GM12875 (cell line): ENCODE measurements at regions not wholly inside any gene's neighbourhood (a gene's known extent, or its start where the extent isn't known, plus 50 kb on each side); places are given as distances from the start of the nearest gene placed in this dataset.

Experiments used
- H3K4me3 ChIP-seq: one replicate; pipeline ENCODE4 v1.5.1; 2011; ENCODE audit warnings: low read depth, low read length, control low read depth
- TF ChIP-seq, protein P1 (sequence below): IDR thresholded peaks from 2 replicates; pipeline ENCODE4 v1.5.1; 2011; ENCODE audit warnings: low read depth, mild to moderate bottlenecking, control low read depth, inconsistent platforms, low read length, moderate library complexity, borderline replicate concordance; ENCODE audit not compliant: insufficient read depth

DNA sequence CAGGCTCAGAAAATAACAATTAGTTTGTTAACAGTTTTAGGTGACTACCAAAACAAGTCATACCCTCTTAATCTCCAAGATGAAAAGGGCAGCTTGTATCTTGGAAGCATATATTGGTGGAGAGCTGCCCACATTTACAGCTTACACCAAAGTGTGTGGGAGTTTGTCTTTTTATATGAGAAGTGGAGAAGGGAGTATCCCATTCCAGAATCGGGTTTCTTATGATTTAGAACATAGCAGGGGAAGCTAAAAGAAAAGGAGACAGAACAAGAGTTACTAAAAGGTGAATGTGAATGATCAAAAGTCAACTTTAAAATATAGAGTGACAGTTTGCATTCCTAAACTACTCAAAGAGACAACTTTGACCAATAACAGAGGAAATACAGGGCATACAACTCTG, 338.6 kb upstream of the VWC2 start:
- H3K4me3 ChIP-seq: no peak overlapping the region
- TF ChIP-seq, protein P1, sequence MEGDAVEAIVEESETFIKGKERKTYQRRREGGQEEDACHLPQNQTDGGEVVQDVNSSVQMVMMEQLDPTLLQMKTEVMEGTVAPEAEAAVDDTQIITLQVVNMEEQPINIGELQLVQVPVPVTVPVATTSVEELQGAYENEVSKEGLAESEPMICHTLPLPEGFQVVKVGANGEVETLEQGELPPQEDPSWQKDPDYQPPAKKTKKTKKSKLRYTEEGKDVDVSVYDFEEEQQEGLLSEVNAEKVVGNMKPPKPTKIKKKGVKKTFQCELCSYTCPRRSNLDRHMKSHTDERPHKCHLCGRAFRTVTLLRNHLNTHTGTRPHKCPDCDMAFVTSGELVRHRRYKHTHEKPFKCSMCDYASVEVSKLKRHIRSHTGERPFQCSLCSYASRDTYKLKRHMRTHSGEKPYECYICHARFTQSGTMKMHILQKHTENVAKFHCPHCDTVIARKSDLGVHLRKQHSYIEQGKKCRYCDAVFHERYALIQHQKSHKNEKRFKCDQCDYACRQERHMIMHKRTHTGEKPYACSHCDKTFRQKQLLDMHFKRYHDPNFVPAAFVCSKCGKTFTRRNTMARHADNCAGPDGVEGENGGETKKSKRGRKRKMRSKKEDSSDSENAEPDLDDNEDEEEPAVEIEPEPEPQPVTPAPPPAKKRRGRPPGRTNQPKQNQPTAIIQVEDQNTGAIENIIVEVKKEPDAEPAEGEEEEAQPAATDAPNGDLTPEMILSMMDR: no peak

DNA sequence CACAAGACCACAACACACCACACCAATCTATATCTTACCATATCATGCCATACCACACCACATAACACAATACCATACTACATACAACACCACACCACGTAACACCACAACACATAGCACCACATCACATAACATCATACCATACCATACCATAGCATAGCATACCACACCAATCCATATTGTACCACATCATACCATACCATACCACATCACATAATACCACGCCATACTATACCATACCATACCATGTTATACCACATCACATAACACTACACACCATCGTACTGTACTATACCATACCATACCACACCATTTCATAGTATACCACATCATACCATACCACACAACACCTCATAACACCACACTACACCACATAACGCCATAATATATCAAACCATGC, 335.2 kb upstream of the VWC2 start:
- TF ChIP-seq, protein P1: no peak
- no peak overlapping the region for H3K4me3 ChIP-seq

DNA sequence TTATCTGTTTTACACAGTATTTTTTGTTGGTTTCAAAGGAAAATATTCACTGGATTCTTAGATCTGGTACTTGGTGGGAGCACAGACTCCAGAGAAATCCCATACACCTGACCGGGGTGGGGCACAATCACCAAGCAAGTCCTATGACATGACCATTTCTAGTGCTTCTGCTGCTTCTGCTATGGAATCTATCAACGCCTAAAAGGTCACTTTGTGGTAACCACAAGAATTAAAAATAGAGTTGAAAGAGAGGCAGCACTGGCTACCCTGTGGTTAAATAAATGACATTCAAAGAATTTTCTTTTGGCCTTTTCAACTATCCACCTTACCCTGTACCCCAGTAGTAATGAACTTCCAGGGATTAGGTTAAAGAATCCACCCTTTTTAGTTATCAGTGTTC, 329.9 kb upstream of the VWC2 start:
- no peak overlapping the region for H3K4me3 ChIP-seq
- TF ChIP-seq, protein P1: no peak

DNA sequence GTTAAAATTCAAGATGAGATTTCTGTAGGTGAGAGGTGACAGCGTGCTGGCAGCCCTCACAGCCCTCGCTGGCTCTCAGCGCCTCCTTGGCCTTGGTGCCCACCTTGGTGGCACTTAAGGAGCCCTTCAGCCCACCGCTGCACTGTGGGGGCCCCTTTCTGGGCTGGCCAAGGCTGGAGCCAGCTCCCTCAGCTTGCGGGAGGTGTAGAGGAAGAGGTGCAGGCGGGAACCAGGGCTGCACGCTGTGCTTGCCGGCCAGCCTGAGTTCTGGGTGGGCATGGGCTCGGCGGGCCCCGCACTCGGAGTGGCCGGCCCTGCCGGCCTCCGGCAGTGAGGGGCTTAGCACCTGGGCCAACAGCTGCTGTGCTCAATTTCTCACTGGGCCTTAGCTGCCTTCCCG, 320.0 kb upstream of the VWC2 start:
- TF ChIP-seq, protein P1: no peak

DNA sequence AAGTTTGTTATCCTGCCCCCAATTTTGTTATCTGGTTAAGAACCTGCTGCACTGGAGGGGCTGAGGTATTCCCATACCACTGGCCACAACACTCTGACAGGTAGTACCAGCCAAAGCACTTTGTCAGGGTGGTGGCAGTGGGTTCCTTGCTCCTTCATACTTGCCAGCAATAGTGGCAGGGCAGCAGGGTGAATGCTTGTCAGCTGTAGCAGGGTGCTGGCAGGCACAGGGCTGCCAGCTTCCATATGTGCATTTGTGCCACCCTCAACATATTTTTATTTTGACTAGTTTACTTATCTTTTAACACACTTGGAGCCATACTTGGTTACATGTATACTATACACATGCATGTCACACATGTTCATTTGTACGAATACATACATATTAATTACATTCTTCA, 294.0 kb upstream of the VWC2 start:
- no peak overlapping the region for H3K4me3 ChIP-seq
- TF ChIP-seq, protein P1: no peak

More for the DNA sequence above, 320.0 kb upstream of the VWC2 start:
- H3K4me3 ChIP-seq: no peak overlapping the region

DNA sequence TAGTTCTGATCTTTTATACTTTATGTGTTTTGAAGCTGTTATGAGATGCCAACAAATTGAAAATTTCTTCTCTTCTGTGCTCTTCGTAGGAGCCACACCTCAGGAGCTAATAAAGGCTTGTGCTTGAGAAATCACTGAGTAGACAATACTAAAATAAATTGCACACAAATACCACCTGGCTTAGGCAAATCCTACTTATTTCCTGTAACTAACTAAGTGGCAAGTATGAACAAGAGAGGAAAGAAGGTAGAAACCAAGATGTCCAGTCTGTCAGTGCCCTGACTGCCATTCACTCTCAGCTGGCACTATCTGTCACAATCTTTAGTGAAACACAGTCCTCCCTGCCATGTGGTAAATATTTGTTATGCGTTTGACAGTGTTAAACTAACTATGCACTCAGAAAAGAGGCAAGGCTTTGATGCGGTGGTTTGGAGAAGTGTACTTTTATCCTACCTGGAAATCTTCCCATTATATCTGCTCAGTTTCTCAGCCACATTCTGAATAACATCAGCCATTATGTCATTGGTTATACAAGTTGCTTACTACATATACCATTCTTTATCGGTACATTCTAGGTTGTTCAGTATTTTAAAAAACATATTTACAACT, 293.4 kb upstream of the VWC2 start:
- TF ChIP-seq, protein P1: no peak
- H3K4me3 ChIP-seq: no peak overlapping the region

DNA sequence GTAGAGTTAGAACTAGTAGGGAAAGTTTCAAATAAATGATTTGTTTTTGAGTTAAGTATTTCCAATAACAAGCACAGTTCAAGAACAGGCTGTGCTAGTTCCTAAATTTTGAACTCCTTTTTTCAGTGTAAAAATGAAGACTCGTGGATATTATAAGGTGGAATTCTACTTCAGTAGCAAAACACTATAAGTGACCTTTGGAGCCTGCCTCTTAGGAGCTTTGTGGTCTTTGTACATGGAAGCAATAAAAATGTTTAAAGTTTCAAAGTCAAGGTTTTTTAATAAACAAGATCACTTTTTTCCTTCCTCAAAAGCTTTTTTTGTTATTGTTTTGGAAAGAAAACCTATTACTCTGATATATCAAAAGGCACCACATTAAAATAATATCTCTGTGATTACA, 292.4 kb upstream of the VWC2 start:
- TF ChIP-seq, protein P1: no peak
- H3K4me3 ChIP-seq: no peak overlapping the region
